COLO668 (cell line): ENCODE measurements at regions not wholly inside any gene's neighbourhood (a gene's known extent, or its start where the extent isn't known, plus 50 kb on each side); places are given as distances from the start of the nearest gene placed in this dataset.

ENCODE experiments used
- DNase-seq: peaks from one replicate; lab custom pipeline; 2025; ENCODE audit not compliant: unreplicated experiment; lab: John Stamatoyannopoulos, UW

DNA sequence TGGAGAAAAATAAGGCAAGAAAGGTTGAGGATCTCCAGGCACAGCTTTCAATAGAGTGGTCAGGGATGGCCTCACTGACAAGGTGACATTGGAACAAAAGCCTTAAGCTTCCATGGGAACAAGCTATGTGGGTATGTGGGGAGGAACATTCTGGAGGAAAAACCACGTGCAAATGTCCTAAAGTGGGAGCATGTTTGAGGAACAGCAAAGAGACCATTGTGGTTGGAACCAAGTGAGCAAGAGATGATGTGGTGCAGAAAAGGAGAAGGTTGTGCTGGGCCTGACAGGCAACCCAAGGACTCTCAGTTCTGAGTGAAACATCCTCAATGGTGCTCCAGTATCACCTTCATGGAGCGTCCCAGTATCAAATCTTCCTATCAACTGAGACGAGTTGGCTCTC is 184.0 kb downstream of the CAND1 start:
- DNase-seq = no peak

DNA sequence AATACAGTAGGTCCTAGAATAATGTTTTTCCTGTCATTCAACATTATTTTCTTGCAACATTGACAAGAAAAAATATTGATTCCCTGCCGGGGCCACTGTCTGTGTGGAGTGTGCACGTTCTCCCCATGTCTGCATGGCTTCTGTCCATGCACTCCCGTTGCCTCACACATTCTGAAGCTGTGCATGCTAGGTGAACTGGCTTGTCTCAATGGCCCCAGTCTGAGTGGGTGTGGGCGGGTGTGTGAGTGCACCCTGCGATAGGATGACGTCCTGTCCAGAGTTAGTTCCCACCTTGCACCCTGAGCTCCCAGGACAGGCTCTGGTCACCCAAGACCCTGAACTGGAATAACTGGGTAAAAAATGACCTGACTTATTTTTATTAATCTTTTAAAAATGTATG is 186.1 kb downstream of the CAND1 start:
- no peak for DNase-seq

DNA sequence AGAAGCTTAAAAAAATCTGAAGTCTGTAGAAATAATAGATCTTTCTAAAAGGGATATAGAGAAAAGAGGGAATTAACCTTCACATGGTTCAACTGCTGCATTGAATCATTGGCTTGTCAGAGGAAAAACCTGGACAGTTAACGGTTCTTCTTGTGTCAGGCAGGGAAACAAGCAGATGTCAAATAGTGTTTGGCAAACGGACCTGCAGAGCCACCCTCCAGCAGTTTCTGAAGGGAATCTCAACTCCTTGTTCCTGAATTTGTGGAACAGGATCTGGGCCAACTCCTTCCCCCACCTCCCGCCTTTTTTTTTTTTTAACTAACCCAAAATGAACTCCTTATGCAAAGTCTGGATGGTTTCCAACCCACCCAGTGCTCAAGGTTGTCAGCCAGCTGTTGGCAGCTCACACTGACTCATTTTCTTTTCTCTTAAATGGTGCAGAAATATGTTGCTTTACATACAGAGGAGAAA is 187.3 kb downstream of the CAND1 start:
- DNase-seq = no peak

DNA sequence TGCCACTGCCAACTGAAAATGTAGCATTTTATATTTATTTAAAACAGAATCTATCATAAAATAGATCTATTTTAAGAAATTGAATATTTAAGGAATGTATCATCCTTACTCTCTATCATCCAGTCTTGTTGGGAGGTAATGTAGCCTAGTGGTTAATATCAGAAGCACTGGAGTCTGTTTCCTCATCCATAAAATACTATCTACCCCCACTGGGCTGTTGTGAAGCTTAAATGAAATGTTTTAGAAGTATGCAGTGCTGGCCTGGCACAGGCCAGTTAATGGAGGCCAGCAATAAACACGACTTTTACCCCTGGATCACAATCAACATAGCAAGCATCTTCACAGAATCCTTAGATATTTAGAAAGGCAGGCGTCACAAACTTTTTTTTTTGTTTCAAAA is 188.0 kb downstream of the CAND1 start:
- DNase-seq = no peak

DNA sequence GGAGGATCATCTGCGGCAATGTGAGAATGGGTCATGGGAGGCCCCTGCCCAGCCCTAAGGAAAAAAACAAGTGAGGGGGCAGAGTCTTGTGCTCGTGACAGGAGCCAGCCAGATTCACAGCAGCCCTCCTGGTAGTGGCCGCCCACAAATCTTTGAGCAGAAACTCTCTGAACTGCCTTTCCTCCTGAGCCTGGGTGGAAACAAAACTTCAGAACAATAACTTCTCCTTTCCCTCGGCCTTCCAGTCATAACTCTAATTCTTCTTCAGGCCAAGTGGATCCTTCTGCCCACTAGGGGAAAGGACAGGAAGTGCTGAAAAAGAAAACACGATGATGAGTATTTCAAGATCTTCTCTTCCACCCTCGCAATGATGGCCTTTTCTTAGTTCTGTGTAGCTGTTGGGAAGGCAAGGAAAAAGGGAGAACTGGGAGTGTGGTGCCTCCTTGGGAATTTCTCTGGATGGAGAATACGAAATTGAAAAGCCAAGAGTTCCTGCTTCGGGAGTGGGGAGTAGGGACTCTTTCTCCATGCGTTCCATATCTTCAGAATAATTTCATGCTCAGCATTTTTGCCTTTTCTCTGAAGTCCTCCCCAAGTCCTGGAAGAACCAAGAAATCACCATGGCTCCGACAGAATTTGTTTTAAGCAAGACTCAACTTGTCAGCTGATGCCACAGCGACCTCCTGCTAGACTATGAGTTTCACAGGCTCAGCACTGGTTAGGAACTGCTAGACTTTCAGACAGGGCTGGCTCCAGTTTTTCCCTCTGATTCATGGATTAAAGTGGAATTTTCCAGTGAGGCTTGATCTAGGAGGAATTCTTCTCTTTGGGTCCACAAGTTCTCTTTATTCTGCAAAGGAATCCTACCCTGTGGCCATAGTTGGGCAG is 188.9 kb downstream of the CAND1 start:
- DNase-seq = no peak

DNA sequence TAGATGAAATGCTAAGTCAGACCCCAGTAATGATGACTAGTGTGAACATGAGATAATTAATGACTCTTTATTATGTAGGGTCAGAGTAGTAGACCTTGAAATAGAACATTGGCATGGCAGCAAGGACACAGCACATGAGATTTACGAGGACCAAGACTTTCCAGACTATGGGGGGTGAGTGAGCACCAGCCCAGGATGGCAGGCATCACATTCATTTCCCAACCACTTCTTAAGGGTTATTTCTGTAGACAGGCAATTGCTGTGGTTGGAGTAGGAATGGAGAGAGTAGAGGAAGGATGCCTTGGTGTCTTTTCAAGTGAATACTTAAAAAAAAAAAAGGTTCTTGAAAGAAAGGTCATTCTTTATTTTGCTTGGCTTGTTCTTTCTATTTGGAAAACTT is 189.4 kb upstream of the DYRK2 start:
- no peak for DNase-seq

DNA sequence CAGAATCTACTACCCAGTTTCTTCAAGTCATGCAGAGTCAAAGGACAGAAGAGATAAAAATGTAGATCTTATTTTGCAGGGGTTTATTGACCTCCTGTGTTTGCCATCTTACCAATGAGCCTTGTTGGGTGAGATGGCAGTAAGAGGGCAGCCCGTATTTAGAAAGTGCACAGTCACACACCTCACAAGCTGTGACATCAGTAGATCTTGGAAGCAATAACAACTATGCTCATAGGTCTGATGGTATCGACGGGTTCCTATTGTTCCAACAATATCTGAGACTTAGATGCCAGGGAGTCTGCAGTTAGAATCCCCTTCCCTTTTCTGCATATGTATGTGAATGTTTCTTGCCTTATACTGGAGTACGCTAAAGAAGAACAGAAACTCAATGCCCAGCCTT is 189.0 kb upstream of the DYRK2 start:
- no peak for DNase-seq

DNA sequence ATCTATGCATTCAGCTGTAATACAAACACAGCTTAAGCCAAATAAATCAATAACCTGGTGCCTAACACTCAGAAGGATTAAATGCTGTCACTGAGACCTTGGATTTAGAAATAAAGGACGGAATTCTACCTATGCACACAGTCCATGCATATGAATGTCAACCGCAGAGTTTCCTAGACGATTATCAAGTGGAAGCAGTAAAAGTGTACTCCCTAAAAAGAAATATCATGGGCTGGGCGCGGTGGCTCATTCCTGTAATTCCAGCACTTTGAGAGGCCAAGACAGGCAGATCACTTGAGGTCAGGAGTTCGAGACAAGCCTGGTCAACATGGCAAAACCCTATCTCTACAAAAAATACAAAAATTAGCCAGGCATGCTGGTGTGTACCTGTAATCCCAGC is 188.2 kb upstream of the DYRK2 start:
- no peak for DNase-seq

DNA sequence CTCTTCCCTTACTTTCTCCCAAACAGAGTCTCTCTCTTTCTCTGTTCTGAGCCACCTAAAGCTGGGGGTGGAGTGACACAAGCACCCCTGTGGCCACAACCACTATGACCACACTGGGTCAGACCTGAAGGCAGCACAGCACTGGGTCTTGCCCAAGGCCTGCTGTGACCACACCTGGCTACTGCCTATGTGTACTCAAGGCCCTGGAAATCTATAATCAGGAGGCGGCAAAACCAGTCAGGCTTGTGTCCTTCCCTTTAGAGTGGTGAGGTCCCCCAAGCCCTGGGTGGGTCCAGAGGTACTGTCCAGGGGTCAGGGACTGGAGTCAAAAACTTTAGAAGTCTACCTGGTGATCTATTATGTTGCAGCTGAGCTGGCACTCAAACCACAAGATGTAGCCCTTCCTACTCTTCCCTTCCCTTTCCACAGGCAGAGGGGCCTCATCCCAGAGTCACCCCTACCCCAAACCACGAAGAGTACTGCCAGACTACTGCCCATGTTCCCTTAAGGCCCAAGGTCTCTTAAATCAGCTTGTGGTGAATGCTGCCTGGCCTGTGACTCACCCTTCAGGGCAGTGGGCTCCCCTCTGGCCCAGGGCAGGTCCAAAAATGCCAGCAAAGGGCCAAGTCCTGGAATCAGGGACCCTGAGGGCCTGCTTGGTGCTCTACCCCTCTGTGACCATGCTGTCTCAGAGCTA is 179.8 kb upstream of the DYRK2 start:
- DNase-seq = no peak

DNA sequence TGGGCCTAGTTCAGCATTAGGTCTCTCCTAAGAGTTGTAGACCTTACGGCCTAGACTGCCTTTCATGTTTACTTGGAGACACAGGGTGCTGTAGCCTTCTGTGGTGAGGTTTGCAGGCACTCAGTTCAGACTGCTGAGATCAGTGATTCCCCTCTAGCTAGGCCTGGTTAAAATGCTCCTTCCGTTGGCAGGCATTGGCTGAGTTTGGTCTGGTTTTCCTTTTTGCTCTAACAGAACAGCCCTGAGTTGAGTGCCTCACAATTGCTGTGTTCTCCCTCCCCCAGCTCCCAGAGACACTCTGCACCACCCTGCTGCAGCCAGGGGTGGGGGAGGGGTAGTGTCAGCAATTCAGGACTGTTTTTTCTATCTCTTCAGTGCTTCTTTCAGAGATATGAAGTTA is 178.9 kb upstream of the DYRK2 start:
- DNase-seq = no peak

DNA sequence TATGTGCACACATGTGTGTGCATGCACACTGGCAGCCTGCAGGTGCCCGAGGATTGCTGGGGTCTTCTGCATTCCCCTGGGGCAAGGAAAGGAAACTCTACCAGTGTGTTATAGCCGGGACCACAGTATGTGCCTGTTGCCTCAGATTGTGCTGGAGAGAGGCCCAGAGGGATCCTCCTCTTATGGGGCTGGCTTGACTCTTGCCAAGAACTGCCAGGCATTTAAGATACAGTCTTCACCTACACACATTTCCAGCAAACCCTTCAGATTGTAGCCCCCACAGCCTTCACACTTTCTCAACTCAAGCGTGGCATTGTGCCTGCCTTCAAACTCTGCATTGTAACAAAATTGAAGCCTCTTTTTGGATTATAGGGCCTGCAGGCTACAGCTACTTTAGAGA is 176.7 kb upstream of the DYRK2 start:
- DNase-seq = no peak

DNA sequence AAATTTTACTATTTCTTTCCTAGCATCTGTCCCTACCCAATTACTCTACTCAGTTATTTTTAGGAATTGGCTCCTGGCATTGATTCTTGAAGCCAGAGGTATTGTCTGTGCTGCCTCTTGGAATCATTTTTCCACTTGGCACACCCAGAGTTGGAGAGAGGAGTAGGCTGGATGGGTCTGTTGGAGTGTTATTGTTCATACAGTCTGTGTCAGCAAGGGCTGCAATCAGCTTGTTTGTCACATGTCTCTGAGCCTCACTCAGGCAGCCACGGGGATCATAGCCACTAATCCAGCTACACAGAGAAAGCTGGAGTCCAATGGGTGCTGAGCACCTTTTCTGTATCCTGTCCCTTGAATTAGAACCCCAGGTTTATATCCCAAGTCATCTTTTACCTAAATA is 176.0 kb upstream of the DYRK2 start:
- no peak for DNase-seq

DNA sequence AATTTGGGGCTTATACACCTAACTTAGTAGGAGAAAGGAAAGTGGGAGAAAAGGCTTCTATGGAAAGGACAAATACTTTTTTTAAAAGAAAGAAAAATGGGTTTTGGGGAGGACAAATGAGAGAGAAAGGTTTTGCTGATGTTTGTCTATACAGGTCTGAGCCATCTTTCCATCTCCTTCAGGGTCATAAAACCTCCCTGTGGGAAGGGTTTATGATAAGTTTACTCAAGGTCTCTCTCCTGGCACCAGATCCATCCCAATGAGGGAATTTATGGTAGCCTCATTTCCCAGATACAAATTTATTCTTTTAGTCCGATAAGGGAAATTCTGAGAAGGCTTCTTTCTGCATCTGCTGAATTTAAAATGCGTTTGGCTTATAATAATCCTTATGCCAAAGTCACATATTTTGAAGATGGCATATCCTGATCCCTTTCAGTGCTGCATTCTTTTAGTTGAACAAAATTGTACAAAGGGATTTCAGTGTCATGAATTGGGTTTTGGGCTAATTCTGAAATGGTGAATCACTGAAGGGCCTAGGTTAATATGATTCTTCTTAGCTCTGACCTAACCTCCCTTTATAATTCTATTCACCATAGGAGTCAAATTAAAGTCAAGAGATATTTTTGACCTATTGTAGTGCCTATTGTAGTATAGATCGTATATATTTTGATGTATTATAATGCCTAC is 173.5 kb upstream of the DYRK2 start:
- DNase-seq = no peak

DNA sequence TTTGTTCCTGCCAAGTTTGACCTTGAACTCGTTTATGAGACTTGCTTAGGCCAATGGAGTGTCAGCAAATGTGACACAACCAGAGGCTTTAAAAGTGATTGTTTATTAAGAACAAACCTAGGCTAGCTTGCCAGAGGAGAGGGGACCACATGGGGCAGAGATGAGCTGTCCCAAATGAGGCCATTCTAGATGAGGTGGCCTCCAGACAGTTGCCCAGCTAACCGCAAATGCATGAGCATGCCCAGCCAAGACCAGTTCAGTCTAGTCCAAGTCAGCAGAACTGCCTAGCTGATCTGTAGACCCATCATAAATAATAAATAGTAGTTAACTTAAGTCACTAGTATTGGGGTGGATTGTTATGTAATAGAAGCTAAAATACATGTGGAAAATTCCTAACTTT is 172.8 kb upstream of the DYRK2 start:
- no peak for DNase-seq

DNA sequence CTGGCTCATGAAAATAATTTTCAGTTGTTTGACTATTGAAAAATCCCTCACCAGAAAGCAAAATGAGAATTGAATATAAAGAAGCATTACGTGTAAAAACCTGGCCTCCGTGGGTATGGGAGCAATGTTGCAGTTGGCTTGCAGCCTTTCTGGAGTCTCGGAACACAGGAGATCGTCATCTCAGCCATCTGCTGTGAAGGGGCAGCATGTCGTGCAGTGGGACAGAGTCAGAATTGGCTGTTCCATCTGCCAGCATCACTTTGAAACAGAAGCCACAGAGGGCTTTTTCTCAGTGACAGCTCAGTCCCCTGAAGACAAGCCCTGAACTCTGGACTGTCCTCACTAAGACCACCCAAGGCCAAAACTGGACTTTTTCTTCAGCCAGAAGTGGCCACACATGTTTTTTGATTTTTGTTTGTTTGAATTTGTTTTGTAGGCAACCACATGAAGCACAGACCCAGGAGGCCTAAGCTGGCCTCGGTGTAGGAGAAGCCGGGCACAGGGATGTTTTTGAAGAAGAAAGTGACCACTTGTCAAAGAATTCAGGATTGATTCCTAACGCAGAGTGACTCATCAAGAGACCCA is 170.8 kb upstream of the DYRK2 start:
- DNase-seq = no peak

DNA sequence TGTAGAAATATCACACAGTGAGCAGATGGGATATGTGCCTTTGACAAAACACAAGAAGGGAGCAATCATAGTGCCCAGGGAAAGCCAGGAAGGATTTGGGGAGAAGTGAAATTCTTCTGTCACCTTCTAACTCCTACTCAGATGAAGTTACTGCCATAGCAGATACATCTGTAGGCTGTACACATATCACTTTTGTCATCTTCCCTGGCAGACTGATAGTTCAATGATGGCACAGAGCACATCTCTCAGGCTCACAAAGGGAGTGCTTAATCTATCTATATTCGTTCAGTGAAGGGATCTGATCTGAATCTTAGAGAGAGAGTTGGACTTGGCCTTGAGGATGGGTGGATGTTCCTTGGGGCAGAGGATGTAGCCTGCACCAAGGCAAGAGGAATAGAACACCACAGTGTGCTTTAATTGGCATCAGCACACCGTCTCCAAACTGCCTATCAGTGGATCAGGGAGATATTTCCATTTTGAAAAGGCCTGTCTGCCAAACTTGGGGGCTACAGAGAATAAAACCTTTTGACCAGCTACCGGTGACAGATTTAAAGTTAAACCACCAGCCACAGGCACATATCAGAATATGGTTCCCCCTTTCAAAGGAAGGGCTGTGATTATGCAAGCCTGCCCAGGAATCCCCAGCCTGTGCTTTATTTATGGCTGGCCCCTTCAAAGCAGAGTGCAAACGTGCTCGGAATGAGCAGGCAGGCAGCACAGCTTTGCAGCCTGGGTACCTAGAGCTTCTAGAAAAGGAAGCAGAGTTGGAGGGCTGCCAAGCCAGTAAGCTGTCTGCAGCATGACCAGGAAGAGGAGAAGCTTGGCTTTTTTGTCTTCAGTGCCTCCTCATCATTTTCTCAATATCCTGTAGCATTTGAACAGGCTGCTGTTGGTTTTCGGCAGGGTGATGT is 165.5 kb upstream of the DYRK2 start:
- DNase-seq = peak; percentile 86

DNA sequence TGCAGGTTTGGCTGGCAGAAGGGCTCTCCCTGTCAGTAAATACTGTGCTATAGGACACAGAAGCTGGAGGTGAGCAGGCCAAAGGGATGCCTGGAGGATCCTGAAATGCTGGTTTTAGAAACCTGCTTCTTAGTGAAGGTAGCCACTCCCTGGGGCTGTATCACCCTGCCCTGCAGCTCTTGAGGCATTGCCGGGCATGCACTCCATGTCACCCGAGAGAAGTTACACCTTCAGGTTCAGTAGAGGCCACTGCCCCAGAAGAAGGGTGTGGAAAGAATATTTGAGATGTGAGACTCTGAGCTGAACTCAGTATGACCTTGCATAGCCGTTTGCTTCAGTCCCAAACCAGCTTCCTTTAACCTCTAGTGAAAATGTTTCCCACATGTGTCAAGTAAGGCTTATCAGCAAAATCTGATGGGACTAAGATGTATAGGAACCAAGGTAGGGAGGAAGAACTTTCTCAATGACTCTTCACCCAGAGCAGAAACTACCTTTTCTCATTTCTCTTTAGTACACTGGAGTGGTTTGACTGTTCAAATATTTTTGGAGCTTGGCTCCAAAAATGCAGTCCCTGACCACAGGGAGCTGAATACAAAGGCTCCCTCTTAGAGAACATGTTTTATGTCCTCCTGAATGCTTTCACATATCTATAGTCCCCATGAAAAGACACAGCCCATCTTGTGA is 164.5 kb upstream of the DYRK2 start:
- DNase-seq = peak; percentile 48

DNA sequence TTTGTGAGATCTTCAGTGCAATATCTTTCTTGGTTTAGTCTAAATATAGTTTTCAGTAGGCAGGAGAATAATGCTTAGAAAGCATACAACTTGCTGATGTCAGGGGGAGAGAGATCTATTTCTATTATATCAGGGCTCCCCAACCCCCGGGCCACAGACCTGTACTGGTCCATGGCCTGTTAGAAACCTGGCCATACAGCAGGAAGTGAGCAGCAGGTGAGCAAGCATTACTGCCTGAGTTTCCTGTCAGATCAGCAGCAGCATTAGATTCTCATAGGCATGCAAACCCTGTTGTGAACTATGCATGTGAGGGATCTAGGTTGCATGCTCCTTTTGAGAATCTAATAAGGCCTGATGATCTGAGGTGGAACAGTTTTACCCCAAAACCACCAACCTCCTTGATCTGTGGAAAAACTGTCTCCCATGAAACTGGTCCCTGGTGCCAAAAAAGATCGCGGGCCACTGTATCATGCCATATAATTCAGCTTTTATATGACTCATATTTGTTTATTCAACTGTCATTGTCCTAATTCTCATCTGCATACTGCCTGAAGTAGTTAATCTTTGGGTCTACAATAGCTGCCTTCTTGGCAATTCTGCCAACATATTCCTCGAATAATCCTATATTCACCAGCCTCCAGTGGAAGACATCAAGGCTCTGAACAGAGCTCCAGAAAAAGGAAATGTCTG is 163.6 kb upstream of the DYRK2 start:
- peak; percentile 45 for DNase-seq

DNA sequence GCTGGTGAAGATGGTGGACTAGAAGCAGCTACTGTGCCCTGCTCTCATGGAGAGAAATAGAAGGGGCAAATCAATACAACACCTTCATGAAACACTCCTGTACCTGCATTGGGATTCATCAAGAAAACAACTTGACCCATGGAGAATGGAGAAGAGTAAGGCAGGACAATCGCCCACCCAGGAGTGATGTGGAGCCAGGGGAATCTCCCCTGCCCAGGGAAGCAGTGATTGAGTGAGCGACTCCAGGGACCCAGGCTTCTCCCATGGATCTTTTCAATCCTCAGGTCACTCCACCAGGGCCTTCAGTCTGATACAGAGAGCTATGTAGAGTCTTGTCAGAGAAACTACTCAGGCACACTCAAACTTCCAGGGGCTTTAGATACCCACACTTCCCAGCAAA is 161.9 kb upstream of the DYRK2 start:
- DNase-seq = no peak
